ENCODE measurements at regions not wholly inside any gene's neighbourhood (a gene's known extent, or its start where the extent isn't known, plus 50 kb on each side); places are given as distances from the start of the nearest gene placed in this dataset.

- TF ChIP-seq YY1 (IDR thresholded peaks at IDR 0.05; ENCODE audit: insufficient read depth, insufficient read length) (no peak), ZNF274 (IDR thresholded peaks at IDR 0.05; ENCODE audit: low read depth, low read length) (no peak)
Measured at GRCh38 chr4:53644607-53645006, 53.3 kb upstream of the LNX1 start.
